SK-N-SH (cell line): ENCODE measurements at regions not wholly inside any gene's neighbourhood (a gene's known extent, or its start where the extent isn't known, plus 50 kb on each side); places are given as distances from the start of the nearest gene placed in this dataset.

ENCODE experiments used
- CTCF ChIA-PET: fragments of 300-600, 350-600 bp; formaldehyde crosslinking; extraction: SDS; loops from one replicate; lab custom pipeline; 2021; lab: Yijun Ruan, JAX
- POLR2A ChIA-PET: fragments of 350-600 bp; sonication (Branson Sonifier 250); formaldehyde crosslinking; extraction: SDS; loops from one replicate; lab custom pipeline; 2020; ENCODE audit warnings: antibody characterized with exemption, inconsistent platforms; lab: Yijun Ruan, JAX
- DNase-seq: peaks from one replicate; pipeline ENCODE4 v3.0.0; 2012
- H2AFZ ChIP-seq: fragments of 200-600 bp; sonication (generic); 2 replicates; pipeline ENCODE4 v1.8.1; 2016; ENCODE audit warnings: antibody characterized with exemption, mild to moderate bottlenecking, low read depth
- H3F3A ChIP-seq: fragments of 200-600 bp; sonication (generic); replicated peaks from 2 replicates; pipeline ENCODE3; 2016; ENCODE audit warnings: antibody characterized with exemption, mild to moderate bottlenecking; ENCODE audit not compliant: insufficient read depth
- H3K27ac ChIP-seq, 2 experiments: fragments of 200-500 bp in 1 of 2; fragments of 200-600 bp in 1 of 2; sonication (Bioruptor generic) in 1 of 2; sonication (generic), shearing (Covaris generic) in 1 of 2; 2 replicates each; pipeline versions ENCODE4 v1.5.1 to v1.6.1; 2014 to 2016; ENCODE audit warnings: low read depth in 2 of 2, inconsistent platforms in 1 of 2, low read length in 1 of 2, mild to moderate bottlenecking in 1 of 2, mixed read lengths in 1 of 2
- H3K27me3 ChIP-seq: fragments of 200-600 bp; sonication (generic), shearing (Covaris generic); 2 replicates; pipeline ENCODE4 v1.6.1; 2016; ENCODE audit warnings: mixed run types; ENCODE audit not compliant: insufficient read depth
- H3K36me3 ChIP-seq, 2 experiments: fragments of 200-500 bp in 1 of 2; fragments of 200-600 bp in 1 of 2; sonication (Bioruptor generic) in 1 of 2; sonication (generic) in 1 of 2; replicated peaks in 1 of 2; 2 replicates each; pipeline versions ENCODE3 to v1.5.1; 2014 to 2016; ENCODE audit warnings: low read length in 1 of 2, mild to moderate bottlenecking in 1 of 2; ENCODE audit not compliant: insufficient read depth in 2 of 2, control insufficient read depth in 1 of 2
- H3K4me1 ChIP-seq, 2 experiments: fragments of 200-500 bp in 1 of 2; fragments of 200-600 bp in 1 of 2; sonication (Bioruptor generic) in 1 of 2; sonication (generic), shearing (Covaris generic) in 1 of 2; 2 replicates each; pipeline versions ENCODE4 v1.5.1 to v1.6.1; 2014 to 2016; ENCODE audit warnings: low read depth in 1 of 2, low read length in 1 of 2, mixed run types in 1 of 2; ENCODE audit not compliant: insufficient read depth in 2 of 2, control insufficient read depth in 1 of 2
- H3K4me2 ChIP-seq: fragments of 200-600 bp; sonication (generic), shearing (Covaris generic); 2 replicates; pipeline ENCODE4 v1.6.1; 2017; ENCODE audit warnings: mixed run types
- H3K4me3 ChIP-seq, 2 experiments: fragments of 200-500 bp in 1 of 2; fragments of 200-600 bp in 1 of 2; sonication (Bioruptor generic) in 1 of 2; sonication (generic), shearing (Covaris generic) in 1 of 2; 2 replicates each; pipeline versions ENCODE4 v1.5.1 to v1.8.1; 2014 to 2016; ENCODE audit warnings: low read depth in 2 of 2, inconsistent platforms in 1 of 2, low read length in 1 of 2, mild to moderate bottlenecking in 1 of 2, mixed read lengths in 1 of 2, moderate library complexity in 1 of 2
- H3K79me2 ChIP-seq: fragments of 200-600 bp; sonication (generic); 2 replicates; pipeline ENCODE4 v1.8.1; 2017; ENCODE audit warnings: mild to moderate bottlenecking; ENCODE audit not compliant: insufficient read depth
- H3K9ac ChIP-seq: fragments of 200-600 bp; sonication (generic); 2 replicates; pipeline ENCODE4 v1.6.1; 2017; ENCODE audit warnings: mixed run types
- H3K9me2 ChIP-seq: fragments of 200-600 bp; sonication (generic); 2 replicates; pipeline ENCODE4 v1.6.1; 2017; ENCODE audit warnings: mixed run types
- H3K9me3 ChIP-seq: fragments of 200-600 bp; sonication (generic); 2 replicates; pipeline ENCODE4 v1.6.1; 2017; ENCODE audit warnings: mixed run types, mild to moderate bottlenecking, moderate library complexity
- H4K20me1 ChIP-seq: fragments of 200-600 bp; sonication (generic); 2 replicates; pipeline ENCODE4 v1.6.1; 2017; ENCODE audit warnings: mild to moderate bottlenecking, mixed run types; ENCODE audit not compliant: insufficient read depth
- CHD2 ChIP-seq: fragments of 150-350 bp; IDR thresholded peaks from 2 replicates; pipeline ENCODE4 v1.6.1; 2018; ENCODE audit warnings: low read length; ENCODE audit not compliant: partially characterized antibody
- EZH2phosphoT487 ChIP-seq: fragments of 200-600 bp; sonication (generic); IDR thresholded peaks from 2 replicates; pipeline ENCODE4 v1.6.1; 2017; ENCODE audit warnings: low read depth, mixed run types, mild to moderate bottlenecking, antibody characterized with exemption, moderate library complexity, borderline replicate concordance
- FOXM1 ChIP-seq: IDR thresholded peaks from 2 replicates; pipeline ENCODE4 v1.4.0; 2012; ENCODE audit warnings: low read depth, mild to moderate bottlenecking
- GABPA ChIP-seq: IDR thresholded peaks from 2 replicates; pipeline ENCODE4 v1.4.0; 2012; ENCODE audit warnings: low read depth, mild to moderate bottlenecking
- GATA2 ChIP-seq: sonication (generic); formaldehyde crosslinking; IDR thresholded peaks from 2 replicates; pipeline ENCODE4 v1.5.0; 2020; ENCODE audit warnings: mild to moderate bottlenecking, missing genetic modification reagents
- MXI1 ChIP-seq: IDR thresholded peaks from 2 replicates; pipeline ENCODE4 v1.6.1; 2012; ENCODE audit warnings: mild to moderate bottlenecking, low read depth, low read length, improper control_type of control experiment
- NFIC ChIP-seq: IDR thresholded peaks from 2 replicates; pipeline ENCODE4 v1.4.0; 2012; ENCODE audit warnings: borderline replicate concordance
- NRF1 ChIP-seq: IDR thresholded peaks from 2 replicates; pipeline ENCODE4 v1.6.1; 2012; ENCODE audit warnings: low read depth, mild to moderate bottlenecking, low read length
- POLR2AphosphoS5 ChIP-seq: IDR thresholded peaks from 2 replicates; pipeline ENCODE4 v1.6.1; 2012; ENCODE audit warnings: low read depth, low read length
- RCOR1 ChIP-seq: fragments of 150-350 bp; IDR thresholded peaks from 2 replicates; pipeline ENCODE4 v1.6.1; 2017; ENCODE audit warnings: antibody characterized with exemption, low read length
- RXRA ChIP-seq: IDR thresholded peaks from 2 replicates; pipeline ENCODE4 v1.4.0; 2012; ENCODE audit warnings: low read depth, mild to moderate bottlenecking, borderline replicate concordance
- TCF12 ChIP-seq: IDR thresholded peaks from 2 replicates; pipeline ENCODE4 v1.4.0; 2012
- YY1 ChIP-seq: IDR thresholded peaks from 2 replicates; pipeline ENCODE4 v1.4.0; 2012; ENCODE audit warnings: low read depth, mild to moderate bottlenecking
- WGBS: methylation state at CpG from one replicate; pipeline ENCODE4 v1.1.6; 2017; ENCODE audit warnings: low lambda C conversion rate; 5-methylcytosine and 5-hydroxymethylcytosine counted together
- TF ChIP-seq, protein P1 (sequence below): IDR thresholded peaks from 2 replicates; pipeline ENCODE4; 2012
- TF ChIP-seq, protein P2 (sequence below): fragments of 150-350 bp; IDR thresholded peaks from 2 replicates; pipeline ENCODE4 v1.6.1; 2017; ENCODE audit warnings: antibody characterized with exemption, low read length, low read depth, borderline replicate concordance
- TF ChIP-seq, protein P3 (sequence below): IDR thresholded peaks from 2 replicates; pipeline ENCODE4 v1.4.0; 2012; ENCODE audit warnings: low read depth, borderline replicate concordance
- TF ChIP-seq, protein P4 (sequence below): fragments of 200-600 bp; sonication (generic); IDR thresholded peaks from 2 replicates; pipeline ENCODE4 v1.6.1; 2017; ENCODE audit warnings: antibody characterized with exemption, mild to moderate bottlenecking, moderate library complexity

DNA sequence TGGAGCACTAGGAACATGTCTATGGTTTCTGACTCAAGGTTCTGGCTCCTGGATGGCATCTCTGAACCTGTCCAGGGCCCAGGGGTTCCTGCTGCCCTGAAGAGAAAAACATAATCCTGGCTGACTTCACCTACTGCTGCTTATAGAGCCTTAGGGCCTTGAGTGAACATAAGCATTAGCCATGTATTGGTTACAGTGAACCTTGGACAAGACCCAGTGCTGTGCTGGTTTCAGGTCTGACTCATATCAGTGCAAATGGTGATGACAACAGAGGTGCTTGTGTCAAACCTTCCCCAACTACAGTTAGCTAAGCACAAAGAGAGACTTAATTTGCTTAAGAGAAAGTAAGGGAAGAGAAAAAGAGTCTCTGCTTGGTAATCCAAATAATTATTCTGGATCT, 1047.2 kb downstream of the GLUD2 start:
- no peaks in the 10 kb centered on the region for H3K27me3 ChIP-seq
- H3K79me2 ChIP-seq, result no peaks in the 10 kb centered on the region
- H3K27ac ChIP-seq, result no peak overlapping the region
- no peaks in the 10 kb centered on the region for H3F3A ChIP-seq
- ChIA-PET CTCF (no interaction called here), POLR2A (no interaction called here)
- no peak overlapping the region for H3K4me3 ChIP-seq
- no peaks in the 10 kb centered on the region for H3K9me3 ChIP-seq
- TF ChIP-seq RXRA, result no peak
- TF ChIP-seq CHD2, result no peak
- no peak for TF ChIP-seq YY1
- TF ChIP-seq NRF1, result no peak
- no peak for TF ChIP-seq NFIC
- TF ChIP-seq, protein P1, sequence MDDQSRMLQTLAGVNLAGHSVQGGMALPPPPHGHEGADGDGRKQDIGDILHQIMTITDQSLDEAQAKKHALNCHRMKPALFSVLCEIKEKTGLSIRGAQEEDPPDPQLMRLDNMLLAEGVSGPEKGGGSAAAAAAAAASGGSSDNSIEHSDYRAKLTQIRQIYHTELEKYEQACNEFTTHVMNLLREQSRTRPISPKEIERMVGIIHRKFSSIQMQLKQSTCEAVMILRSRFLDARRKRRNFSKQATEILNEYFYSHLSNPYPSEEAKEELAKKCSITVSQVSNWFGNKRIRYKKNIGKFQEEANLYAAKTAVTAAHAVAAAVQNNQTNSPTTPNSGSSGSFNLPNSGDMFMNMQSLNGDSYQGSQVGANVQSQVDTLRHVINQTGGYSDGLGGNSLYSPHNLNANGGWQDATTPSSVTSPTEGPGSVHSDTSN, result no peak
- no peak for TF ChIP-seq MXI1
- TF ChIP-seq, protein P2, sequence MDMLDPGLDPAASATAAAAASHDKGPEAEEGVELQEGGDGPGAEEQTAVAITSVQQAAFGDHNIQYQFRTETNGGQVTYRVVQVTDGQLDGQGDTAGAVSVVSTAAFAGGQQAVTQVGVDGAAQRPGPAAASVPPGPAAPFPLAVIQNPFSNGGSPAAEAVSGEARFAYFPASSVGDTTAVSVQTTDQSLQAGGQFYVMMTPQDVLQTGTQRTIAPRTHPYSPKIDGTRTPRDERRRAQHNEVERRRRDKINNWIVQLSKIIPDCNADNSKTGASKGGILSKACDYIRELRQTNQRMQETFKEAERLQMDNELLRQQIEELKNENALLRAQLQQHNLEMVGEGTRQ, result no peak
- no peak for TF ChIP-seq RCOR1
- no peak for TF ChIP-seq EZH2phosphoT487
- TF ChIP-seq, protein P3, sequence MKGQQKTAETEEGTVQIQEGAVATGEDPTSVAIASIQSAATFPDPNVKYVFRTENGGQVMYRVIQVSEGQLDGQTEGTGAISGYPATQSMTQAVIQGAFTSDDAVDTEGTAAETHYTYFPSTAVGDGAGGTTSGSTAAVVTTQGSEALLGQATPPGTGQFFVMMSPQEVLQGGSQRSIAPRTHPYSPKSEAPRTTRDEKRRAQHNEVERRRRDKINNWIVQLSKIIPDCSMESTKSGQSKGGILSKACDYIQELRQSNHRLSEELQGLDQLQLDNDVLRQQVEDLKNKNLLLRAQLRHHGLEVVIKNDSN, result no peak
- TF ChIP-seq, protein P4, sequence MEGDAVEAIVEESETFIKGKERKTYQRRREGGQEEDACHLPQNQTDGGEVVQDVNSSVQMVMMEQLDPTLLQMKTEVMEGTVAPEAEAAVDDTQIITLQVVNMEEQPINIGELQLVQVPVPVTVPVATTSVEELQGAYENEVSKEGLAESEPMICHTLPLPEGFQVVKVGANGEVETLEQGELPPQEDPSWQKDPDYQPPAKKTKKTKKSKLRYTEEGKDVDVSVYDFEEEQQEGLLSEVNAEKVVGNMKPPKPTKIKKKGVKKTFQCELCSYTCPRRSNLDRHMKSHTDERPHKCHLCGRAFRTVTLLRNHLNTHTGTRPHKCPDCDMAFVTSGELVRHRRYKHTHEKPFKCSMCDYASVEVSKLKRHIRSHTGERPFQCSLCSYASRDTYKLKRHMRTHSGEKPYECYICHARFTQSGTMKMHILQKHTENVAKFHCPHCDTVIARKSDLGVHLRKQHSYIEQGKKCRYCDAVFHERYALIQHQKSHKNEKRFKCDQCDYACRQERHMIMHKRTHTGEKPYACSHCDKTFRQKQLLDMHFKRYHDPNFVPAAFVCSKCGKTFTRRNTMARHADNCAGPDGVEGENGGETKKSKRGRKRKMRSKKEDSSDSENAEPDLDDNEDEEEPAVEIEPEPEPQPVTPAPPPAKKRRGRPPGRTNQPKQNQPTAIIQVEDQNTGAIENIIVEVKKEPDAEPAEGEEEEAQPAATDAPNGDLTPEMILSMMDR, result no peak
- H3K4me1 ChIP-seq, result no peaks in the 10 kb centered on the region
- no peaks in the 10 kb centered on the region for H3K9me2 ChIP-seq
- H3K4me2 ChIP-seq, result no peak overlapping the region
- no peak for DNase-seq
- H4K20me1 ChIP-seq, result no peaks in the 10 kb centered on the region
- no peak overlapping the region for H3K9ac ChIP-seq
- H2AFZ ChIP-seq, result no peak overlapping the region
- H3K36me3 ChIP-seq, result no peaks in the 10 kb centered on the region

DNA sequence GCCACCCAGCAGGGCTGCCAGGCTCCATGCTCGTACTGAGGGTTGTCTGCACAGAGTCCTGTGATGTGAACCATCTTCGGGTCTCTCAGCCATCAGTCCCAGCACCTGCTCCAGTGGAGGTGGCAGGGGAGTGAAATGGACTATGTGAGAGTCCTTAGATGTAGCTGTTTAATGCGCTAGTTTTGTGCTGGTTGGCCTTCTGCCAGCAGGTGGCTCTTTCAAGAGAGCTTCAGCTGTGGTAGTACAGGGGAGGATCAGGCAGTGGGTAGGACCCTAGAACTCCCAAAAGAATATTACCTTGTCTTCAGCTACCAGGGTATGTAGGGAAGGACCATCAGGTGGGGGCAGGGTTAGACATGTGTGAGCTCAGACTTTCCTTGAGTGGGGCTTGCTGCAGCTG, 1066.0 kb downstream of the GLUD2 start:
- DNase-seq, result no peak
- H3K9me3 ChIP-seq, result no peaks in the 10 kb centered on the region
- no peaks in the 10 kb centered on the region for H3K27me3 ChIP-seq
- H3K79me2 ChIP-seq, result no peaks in the 10 kb centered on the region
- no peak overlapping the region for H3K9ac ChIP-seq
- no peak overlapping the region for H2AFZ ChIP-seq
- H3F3A ChIP-seq, result no peaks in the 10 kb centered on the region
- POLR2A ChIA-PET, result interaction anchor here (0.6 kb wide), 1 partner anchor 665 kb away, joined by 3 read pairs; no protein-coding TSS in a partner anchor
- no peak overlapping the region for H3K4me3 ChIP-seq
- H3K4me2 ChIP-seq, result no peak overlapping the region
- H3K9me2 ChIP-seq, result no peaks in the 10 kb centered on the region
- no peaks in the 10 kb centered on the region for H4K20me1 ChIP-seq
- TF ChIP-seq NRF1 (no peak), NFIC (no peak), POLR2AphosphoS5 (no peak), CHD2 (no peak), FOXM1 (no peak), TCF12 (no peak), GABPA (no peak), GATA2 (CRISPR knock-in tag) (no peak)
- TF ChIP-seq, protein P2, result no peak
- CTCF ChIA-PET, result no interaction called here
- 14% methylated on average over 3 of the region's 3 CpGs for WGBS
- no peaks in the 10 kb centered on the region for H3K4me1 ChIP-seq
- no peak overlapping the region for H3K27ac ChIP-seq
- H3K36me3 ChIP-seq, result no peaks in the 10 kb centered on the region
